Endothelial cell of umbilical vein (primary cell): ENCODE measurements at regions not wholly inside any gene's neighbourhood (a gene's known extent, or its start where the extent isn't known, plus 50 kb on each side); places are given as distances from the start of the nearest gene placed in this dataset.

ENCODE experiments used
- BruUV-seq: library from RNA; stranded (reverse); fragments of 400-500 nt; replicated peaks from 2 replicates; lab custom pipeline; 2021; lab: Mats Ljungman, UMichigan
- CTCF ChIA-PET: fragments of 300-600, 350-600 bp; sonication (Branson Sonifier 250); formaldehyde crosslinking; loops from one replicate; lab custom pipeline; 2021; ENCODE audit warnings: antibody characterized with exemption, inconsistent platforms; lab: Charles Lee
- POLR2A ChIA-PET: fragments of 300-600, 350-600 bp; sonication (Branson Sonifier 250); formaldehyde crosslinking; loops from one replicate; lab custom pipeline; 2021; ENCODE audit warnings: antibody characterized with exemption, inconsistent platforms; lab: Charles Lee
- DNase-seq: peaks from one replicate; pipeline ENCODE4 v3.0.0-alpha.2; 2011; ENCODE audit warnings: low read depth, low spot score
- FAIRE-seq: peaks from 2 replicates; lab custom pipeline; 2011; peaks lifted over from hg19 to GRCh38; lab: Jason Lieb, UNC
- H2AFZ ChIP-seq: 2 replicates; pipeline ENCODE4 v1.6.0; 2012; ENCODE audit warnings: low read depth, low read length, control low read depth, inconsistent platforms
- H3K27ac ChIP-seq: 2 replicates; pipeline ENCODE4 v1.5.1; 2011; ENCODE audit warnings: low read depth, mild to moderate bottlenecking, control low read depth, low read length, moderate library complexity; ENCODE audit not compliant: insufficient read depth
- H3K27me3 ChIP-seq, 2 experiments: 2 replicates each; pipeline versions ENCODE4 v1.6.0 to v1.6.1; 2011; ENCODE audit warnings: low read length in 2 of 2, mixed read lengths in 1 of 2; ENCODE audit not compliant: control insufficient read depth in 2 of 2, insufficient read depth in 2 of 2
- H3K36me3 ChIP-seq, 2 experiments: 2 replicates in 1 of 2; 3 replicates in 1 of 2; pipeline ENCODE4 v1.5.1; 2011; ENCODE audit warnings: low read length in 2 of 2, mild to moderate bottlenecking in 1 of 2, moderate library complexity in 1 of 2; ENCODE audit not compliant: control insufficient read depth in 2 of 2, insufficient read depth in 2 of 2; ENCODE audit errors: extremely low read depth in 1 of 2
- H3K4me1 ChIP-seq: 3 replicates; pipeline ENCODE4 v1.5.1; 2011; ENCODE audit warnings: mild to moderate bottlenecking, low read length; ENCODE audit not compliant: control insufficient read depth, insufficient read depth; ENCODE audit errors: extremely low read depth
- H3K4me2 ChIP-seq: 2 replicates; pipeline ENCODE4 v1.6.1; 2011; ENCODE audit warnings: low read length, control low read depth, mixed read lengths; ENCODE audit not compliant: insufficient read depth
- H3K4me3 ChIP-seq, 3 experiments: fragments of 200-600 bp in 1 of 3; sonication (generic), shearing (Covaris generic) in 1 of 3; replicated peaks in 1 of 3; 2 replicates each; pipeline ENCODE4 v1.5.1; 2011 to 2016; ENCODE audit warnings: control low read depth in 3 of 3, low read length in 3 of 3, mild to moderate bottlenecking in 2 of 3, inconsistent platforms in 1 of 3, low read depth in 1 of 3, moderate library complexity in 1 of 3; ENCODE audit not compliant: insufficient read depth in 1 of 3
- H3K79me2 ChIP-seq: 2 replicates; pipeline ENCODE4 v1.6.0; 2012; ENCODE audit warnings: low read length, inconsistent platforms; ENCODE audit not compliant: control insufficient read depth, insufficient read depth
- H3K9ac ChIP-seq: replicated peaks from 2 replicates; pipeline ENCODE3; 2011; ENCODE audit warnings: low read length, control low read depth; ENCODE audit not compliant: insufficient read depth; ENCODE audit errors: extremely low read depth
- H3K9me1 ChIP-seq: replicated peaks from 3 replicates; pipeline ENCODE4 v1.6.0; 2011; ENCODE audit warnings: mild to moderate bottlenecking, low read length; ENCODE audit not compliant: control insufficient read depth, insufficient read depth; ENCODE audit errors: extremely low read depth
- H3K9me3 ChIP-seq: replicated peaks from 2 replicates; pipeline ENCODE4 v1.5.1; 2012; ENCODE audit warnings: low read length, inconsistent platforms; ENCODE audit not compliant: control insufficient read depth, insufficient read depth
- H4K20me1 ChIP-seq: replicated peaks from 2 replicates; pipeline ENCODE3; 2011; ENCODE audit warnings: mild to moderate bottlenecking, low read length; ENCODE audit not compliant: control insufficient read depth, insufficient read depth; ENCODE audit errors: extremely low read depth
- EZH2 ChIP-seq: IDR thresholded peaks from 2 replicates; pipeline ENCODE4 v1.6.1; 2012; ENCODE audit warnings: borderline replicate concordance, low read depth, mild to moderate bottlenecking, moderate library complexity, low read length, inconsistent platforms; ENCODE audit not compliant: severe bottlenecking
- FOS ChIP-seq: IDR thresholded peaks from 2 replicates; pipeline ENCODE4 v1.6.1; 2011; ENCODE audit warnings: mild to moderate bottlenecking, low read length, moderate library complexity, borderline replicate concordance; ENCODE audit not compliant: insufficient read depth
- GATA2 ChIP-seq: IDR thresholded peaks from 2 replicates; pipeline ENCODE4 v1.7.0; 2011; ENCODE audit warnings: low read depth, mild to moderate bottlenecking, moderate library complexity, mixed read lengths, low read length; ENCODE audit not compliant: insufficient read length, insufficient read depth
- JUN ChIP-seq: IDR thresholded peaks from 2 replicates; pipeline ENCODE4 v1.6.1; 2011; ENCODE audit warnings: borderline replicate concordance, low read depth; ENCODE audit not compliant: insufficient read length, insufficient read depth
- MYC ChIP-seq: IDR thresholded peaks from one replicate; pipeline ENCODE4 v1.6.1; 2011; ENCODE audit warnings: mild to moderate bottlenecking, low read depth, low read length
- POLR2A ChIP-seq: IDR thresholded peaks from 2 replicates; pipeline ENCODE4 v1.6.1; 2012; ENCODE audit warnings: low read depth, mild to moderate bottlenecking, control low read depth, low read length
- POLR2AphosphoS5 ChIP-seq: IDR thresholded peaks from 2 replicates; pipeline ENCODE4 v1.6.1; 2012; ENCODE audit warnings: low read depth, mild to moderate bottlenecking, control low read depth, low read length, moderate library complexity; ENCODE audit not compliant: insufficient read depth
- dilution Hi-C: fragments of 300-500 bp; cut with MboI; formaldehyde crosslinking; loops from one replicate; pipeline ENCODE4 v1.15.0; 2019; ENCODE audit warnings: low sequenced_read_pairs; ENCODE audit not compliant: extremely low pct_ligation_motif_present
- intact Hi-C: fragments of 100-400 bp; cut with micrococcal nuclease; formaldehyde crosslinking; loops from one replicate; pipeline ENCODE4 v1.10.0; 2022
- TF ChIP-seq, protein P1 (sequence below): IDR thresholded peaks from 2 replicates; pipeline ENCODE4 v1.6.1; 2011; ENCODE audit not compliant: insufficient read depth, insufficient read length
- TF ChIP-seq, protein P2 (sequence below), 2 donors: IDR thresholded peaks; 1 replicate in 1 of 2; 2 replicates in 1 of 2; pipeline ENCODE4 v1.5.1; 2011; ENCODE audit warnings: low read length in 2 of 2, mild to moderate bottlenecking in 2 of 2, moderate library complexity in 2 of 2, control low read depth in 1 of 2, inconsistent platforms in 1 of 2, low read depth in 1 of 2; ENCODE audit not compliant: insufficient read depth in 1 of 2; ENCODE audit errors: extremely low read depth in 1 of 2

DNA sequence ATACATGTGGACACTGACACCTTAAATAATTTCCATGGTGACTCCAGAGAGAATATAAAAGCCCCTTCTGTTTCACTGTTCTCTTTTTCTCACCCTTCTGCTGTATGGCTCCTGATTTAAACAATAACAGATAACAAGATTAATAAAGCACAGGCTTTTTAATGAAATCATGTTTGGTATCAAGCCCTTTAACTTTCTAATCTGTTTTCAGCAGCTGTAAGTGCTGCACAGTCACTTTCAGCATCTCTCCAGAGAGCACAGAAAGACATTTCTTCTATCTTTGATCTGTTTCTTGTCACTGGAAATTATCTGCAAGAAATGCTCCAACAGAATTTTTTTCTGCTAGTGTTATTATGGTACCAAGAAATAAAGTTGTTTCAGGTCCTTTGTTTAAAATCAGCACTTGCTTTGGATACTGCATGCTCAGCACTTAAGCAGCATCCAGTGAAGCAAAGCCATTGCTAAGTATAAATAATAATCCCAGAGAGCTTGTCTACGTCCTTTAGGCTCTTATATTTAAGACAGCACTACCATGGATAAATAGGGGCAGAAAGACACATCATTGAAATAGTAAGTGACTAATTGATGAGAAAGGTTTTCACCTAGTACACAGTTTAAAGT is 134.2 kb upstream of the CARD18 start:
- DNase-seq (no peak), FAIRE-seq (no peak)
- no peak overlapping the region for H3K27ac ChIP-seq
- ChIA-PET POLR2A (no interaction called here), CTCF (interaction anchor here (1.6 kb wide), 1 partner anchor 9 kb away, joined by 3 read pairs; no protein-coding TSS in a partner anchor)
- H2AFZ ChIP-seq, result no peak overlapping the region
- dilution Hi-C loops, result no loop called here
- H3K9me3 ChIP-seq, result no peaks in the 10 kb centered on the region
- TF ChIP-seq GATA2 (no peak), FOS (no peak), EZH2 (no peak), POLR2A (no peak), POLR2AphosphoS5 (no peak), MYC (no peak), JUN (no peak)
- TF ChIP-seq, protein P1, sequence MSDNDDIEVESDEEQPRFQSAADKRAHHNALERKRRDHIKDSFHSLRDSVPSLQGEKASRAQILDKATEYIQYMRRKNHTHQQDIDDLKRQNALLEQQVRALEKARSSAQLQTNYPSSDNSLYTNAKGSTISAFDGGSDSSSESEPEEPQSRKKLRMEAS, result no peak
- TF ChIP-seq, protein P2, sequence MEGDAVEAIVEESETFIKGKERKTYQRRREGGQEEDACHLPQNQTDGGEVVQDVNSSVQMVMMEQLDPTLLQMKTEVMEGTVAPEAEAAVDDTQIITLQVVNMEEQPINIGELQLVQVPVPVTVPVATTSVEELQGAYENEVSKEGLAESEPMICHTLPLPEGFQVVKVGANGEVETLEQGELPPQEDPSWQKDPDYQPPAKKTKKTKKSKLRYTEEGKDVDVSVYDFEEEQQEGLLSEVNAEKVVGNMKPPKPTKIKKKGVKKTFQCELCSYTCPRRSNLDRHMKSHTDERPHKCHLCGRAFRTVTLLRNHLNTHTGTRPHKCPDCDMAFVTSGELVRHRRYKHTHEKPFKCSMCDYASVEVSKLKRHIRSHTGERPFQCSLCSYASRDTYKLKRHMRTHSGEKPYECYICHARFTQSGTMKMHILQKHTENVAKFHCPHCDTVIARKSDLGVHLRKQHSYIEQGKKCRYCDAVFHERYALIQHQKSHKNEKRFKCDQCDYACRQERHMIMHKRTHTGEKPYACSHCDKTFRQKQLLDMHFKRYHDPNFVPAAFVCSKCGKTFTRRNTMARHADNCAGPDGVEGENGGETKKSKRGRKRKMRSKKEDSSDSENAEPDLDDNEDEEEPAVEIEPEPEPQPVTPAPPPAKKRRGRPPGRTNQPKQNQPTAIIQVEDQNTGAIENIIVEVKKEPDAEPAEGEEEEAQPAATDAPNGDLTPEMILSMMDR (IDR thresholded peaks at IDR 0.05; ENCODE audit: extremely low read depth in 1 of 2, insufficient read depth in 1 of 2, low read depth in 1 of 2, low read length in 2 of 2), result no peak
- BruUV-seq, result no TSS peak
- H3K9me1 ChIP-seq, result no peaks in the 10 kb centered on the region
- H3K4me1 ChIP-seq, result no peaks in the 10 kb centered on the region
- H3K36me3 ChIP-seq, result no peaks in the 10 kb centered on the region
- H3K4me3 ChIP-seq, result no peak overlapping the region
- no peak overlapping the region for H3K4me2 ChIP-seq
- H3K9ac ChIP-seq, result no peak overlapping the region
- H3K79me2 ChIP-seq, result no peaks in the 10 kb centered on the region
- intact Hi-C loops, result no loop called here
- H3K27me3 ChIP-seq, result no peaks in the 10 kb centered on the region
- no peaks in the 10 kb centered on the region for H4K20me1 ChIP-seq
